Vagina (tissue), 2 donors: ENCODE measurements at regions not wholly inside any gene's neighbourhood (a gene's known extent, or its start where the extent isn't known, plus 50 kb on each side); places are given as distances from the start of the nearest gene placed in this dataset.

Source experiments
- POLR2AphosphoS5 ChIP-seq, 2 donors: sonication (generic); formaldehyde crosslinking; IDR thresholded peaks; one replicate each; pipeline ENCODE4 v1.9.0; 2017; ENCODE audit warnings: antibody characterized with exemption in 2 of 2, mild to moderate bottlenecking in 2 of 2, low read depth in 1 of 2; ENCODE audit not compliant: insufficient read depth in 1 of 2
- TF ChIP-seq, protein P1 (sequence below), 3 experiments: fragments of 450-650 bp in 2 of 3; fragments of 200-600 bp in 1 of 3; sonication (generic) in 1 of 3; IDR thresholded peaks; one replicate each; pipeline ENCODE4 v1.5.1; 2017 to 2019; ENCODE audit warnings: antibody characterized with exemption in 3 of 3, mild to moderate bottlenecking in 2 of 3, moderate library complexity in 2 of 3

DNA sequence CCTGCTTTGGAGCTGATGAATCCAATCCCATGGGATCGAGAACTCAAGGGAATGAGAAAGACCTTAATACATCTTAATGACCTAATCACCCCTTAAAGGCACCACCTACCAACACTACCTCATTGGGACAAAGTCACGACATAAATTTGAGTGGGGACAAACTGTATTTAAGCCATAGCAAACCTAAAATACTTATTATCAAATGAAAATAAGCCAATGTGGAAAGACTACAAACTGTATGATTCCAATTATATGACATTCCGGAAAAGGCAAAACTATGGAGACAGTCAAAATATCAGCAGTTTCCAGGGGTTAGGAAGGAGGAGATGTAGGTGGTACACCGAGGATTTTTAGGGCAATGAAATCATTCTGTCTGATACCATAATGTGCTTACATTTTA lies 53.3 kb upstream of the NCOA3 start:
- TF ChIP-seq, protein P1, sequence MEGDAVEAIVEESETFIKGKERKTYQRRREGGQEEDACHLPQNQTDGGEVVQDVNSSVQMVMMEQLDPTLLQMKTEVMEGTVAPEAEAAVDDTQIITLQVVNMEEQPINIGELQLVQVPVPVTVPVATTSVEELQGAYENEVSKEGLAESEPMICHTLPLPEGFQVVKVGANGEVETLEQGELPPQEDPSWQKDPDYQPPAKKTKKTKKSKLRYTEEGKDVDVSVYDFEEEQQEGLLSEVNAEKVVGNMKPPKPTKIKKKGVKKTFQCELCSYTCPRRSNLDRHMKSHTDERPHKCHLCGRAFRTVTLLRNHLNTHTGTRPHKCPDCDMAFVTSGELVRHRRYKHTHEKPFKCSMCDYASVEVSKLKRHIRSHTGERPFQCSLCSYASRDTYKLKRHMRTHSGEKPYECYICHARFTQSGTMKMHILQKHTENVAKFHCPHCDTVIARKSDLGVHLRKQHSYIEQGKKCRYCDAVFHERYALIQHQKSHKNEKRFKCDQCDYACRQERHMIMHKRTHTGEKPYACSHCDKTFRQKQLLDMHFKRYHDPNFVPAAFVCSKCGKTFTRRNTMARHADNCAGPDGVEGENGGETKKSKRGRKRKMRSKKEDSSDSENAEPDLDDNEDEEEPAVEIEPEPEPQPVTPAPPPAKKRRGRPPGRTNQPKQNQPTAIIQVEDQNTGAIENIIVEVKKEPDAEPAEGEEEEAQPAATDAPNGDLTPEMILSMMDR (IDR thresholded peaks at IDR 0.05): no peak
- TF ChIP-seq POLR2AphosphoS5 (IDR thresholded peaks at IDR 0.05; ENCODE audit: insufficient read depth in 1 of 2, low read depth in 1 of 2): no peak
